ENCODE measurements at regions not wholly inside any gene's neighbourhood (a gene's known extent, or its start where the extent isn't known, plus 50 kb on each side); places are given as distances from the start of the nearest gene placed in this dataset.

DNA sequence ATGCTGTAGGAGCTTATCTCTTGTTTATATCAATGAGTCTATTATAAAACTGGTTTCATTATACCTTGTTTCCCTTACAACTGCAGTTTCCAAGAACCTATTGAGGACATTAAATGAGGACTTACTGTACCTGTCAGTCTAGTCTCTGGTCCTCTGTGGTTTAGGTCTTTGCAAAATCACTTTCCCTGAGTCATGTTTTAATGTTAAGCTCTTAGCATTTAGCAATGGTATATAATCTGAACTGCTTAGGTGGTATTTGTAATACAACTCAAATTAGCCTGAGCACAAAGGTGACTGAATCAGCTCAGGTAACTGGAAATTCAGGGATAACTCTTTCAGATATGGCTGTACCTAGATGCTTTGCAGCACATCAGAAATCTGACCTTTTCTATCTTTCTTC is 418.3 kb upstream of the SPRED2 start:
- TF ChIP-seq, protein P1, sequence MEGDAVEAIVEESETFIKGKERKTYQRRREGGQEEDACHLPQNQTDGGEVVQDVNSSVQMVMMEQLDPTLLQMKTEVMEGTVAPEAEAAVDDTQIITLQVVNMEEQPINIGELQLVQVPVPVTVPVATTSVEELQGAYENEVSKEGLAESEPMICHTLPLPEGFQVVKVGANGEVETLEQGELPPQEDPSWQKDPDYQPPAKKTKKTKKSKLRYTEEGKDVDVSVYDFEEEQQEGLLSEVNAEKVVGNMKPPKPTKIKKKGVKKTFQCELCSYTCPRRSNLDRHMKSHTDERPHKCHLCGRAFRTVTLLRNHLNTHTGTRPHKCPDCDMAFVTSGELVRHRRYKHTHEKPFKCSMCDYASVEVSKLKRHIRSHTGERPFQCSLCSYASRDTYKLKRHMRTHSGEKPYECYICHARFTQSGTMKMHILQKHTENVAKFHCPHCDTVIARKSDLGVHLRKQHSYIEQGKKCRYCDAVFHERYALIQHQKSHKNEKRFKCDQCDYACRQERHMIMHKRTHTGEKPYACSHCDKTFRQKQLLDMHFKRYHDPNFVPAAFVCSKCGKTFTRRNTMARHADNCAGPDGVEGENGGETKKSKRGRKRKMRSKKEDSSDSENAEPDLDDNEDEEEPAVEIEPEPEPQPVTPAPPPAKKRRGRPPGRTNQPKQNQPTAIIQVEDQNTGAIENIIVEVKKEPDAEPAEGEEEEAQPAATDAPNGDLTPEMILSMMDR (IDR thresholded peaks at IDR 0.05; ENCODE audit: low read length, missing control alignments), result no peak
- no peak for DNase-seq (ENCODE audit: low read depth)
- H3K4me3 ChIP-seq (replicated peaks; ENCODE audit: low read depth, low read length), result no peak overlapping the region

DNA sequence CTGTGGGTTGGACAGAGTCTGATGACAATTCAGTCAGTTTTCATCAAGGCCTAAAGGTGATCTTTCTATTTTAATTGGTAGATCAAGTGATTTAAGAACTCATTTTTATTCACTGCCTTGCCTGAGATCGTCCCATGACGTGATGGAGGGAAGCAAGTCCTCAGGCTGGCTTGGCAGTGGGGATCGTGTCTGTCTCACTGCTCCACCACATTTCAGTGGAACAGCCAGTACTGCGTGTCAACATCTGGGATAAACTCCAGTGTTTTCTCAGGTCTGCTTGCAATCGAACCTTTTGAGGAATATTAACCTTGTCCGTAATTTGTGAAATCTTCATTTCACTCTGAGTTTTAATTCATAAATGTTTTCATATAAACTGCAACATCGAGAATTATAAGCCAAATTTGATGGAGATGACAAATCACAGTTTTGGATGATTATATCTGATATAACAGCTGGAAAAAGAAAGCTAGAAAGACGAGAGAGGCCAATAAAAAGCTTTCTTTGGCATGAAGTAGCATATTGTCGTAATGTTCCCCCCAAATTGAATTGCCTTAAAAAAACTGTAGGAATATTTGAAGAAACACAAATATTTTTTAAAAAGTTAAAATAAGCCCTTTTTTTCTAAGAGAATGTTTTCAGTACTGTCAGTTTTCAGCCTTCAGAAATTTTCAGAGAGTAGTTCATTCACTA is 414.7 kb upstream of the SPRED2 start:
- H3K4me3 ChIP-seq (replicated peaks; ENCODE audit: low read depth, low read length), result no peak overlapping the region
- DNase-seq (ENCODE audit: low read depth), result no peak
- TF ChIP-seq, protein P1 (IDR thresholded peaks at IDR 0.05; ENCODE audit: low read length, missing control alignments), result no peak

DNA sequence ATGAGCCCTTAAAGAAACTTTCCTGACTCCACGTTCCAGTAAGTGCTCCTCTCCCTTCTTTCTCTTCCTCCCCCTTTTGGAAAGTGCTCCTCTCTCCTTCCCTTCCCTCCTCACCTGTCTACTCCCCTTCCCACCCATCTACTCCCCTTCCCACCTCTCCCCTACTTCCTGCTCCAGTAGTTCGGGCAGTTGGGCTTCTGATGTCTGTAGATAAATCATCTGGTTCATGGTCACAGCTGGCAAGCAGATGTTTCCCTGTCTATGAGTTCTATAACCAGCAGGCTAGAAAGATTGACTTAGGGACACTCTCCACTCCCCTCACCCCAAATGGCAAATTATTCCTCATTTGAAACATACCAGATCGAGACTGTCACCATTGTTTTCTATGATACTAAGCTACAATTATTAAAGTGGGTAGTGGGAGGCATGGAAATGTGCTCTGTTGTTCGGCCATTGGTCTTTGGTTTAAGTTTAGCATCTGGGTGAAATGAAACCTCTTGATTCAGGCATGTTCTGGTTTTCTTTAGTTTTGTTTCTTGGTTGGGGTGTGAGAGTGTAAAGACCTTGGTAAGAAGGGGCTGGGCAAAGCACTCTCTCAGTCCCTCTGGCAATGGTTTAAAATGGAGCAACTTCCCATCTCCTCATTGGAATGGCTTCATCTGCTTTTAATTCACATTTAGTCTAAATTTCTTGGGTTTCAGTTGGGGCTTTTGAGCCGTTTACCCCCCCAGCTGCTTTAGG is 413.2 kb upstream of the SPRED2 start:
- H3K4me3 ChIP-seq (replicated peaks; ENCODE audit: low read depth, low read length), result no peak overlapping the region
- TF ChIP-seq, protein P1 (IDR thresholded peaks at IDR 0.05; ENCODE audit: low read length, missing control alignments), result no peak
- no peak for DNase-seq (ENCODE audit: low read depth)

DNA sequence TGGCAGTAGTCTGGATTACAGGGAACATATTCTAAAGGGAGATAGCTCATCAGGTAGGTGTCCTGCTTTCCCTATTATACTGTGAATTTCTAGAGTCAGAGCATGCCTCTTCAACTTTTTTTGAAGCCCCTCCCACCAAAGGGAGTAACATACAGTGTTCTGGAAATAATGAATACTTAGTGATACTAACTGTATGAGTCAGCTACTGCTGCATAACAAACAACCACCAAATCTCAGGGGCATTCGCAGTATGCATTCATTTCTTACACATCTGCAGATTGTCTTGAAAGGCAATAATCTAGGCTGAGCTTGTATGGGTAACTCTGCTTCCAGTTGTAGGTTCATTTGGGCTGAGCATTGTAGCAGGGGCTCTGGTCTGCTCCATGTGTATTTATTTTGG is 409.7 kb upstream of the SPRED2 start:
- H3K4me3 ChIP-seq (replicated peaks; ENCODE audit: low read depth, low read length), result no peak overlapping the region
- TF ChIP-seq, protein P1 (IDR thresholded peaks at IDR 0.05; ENCODE audit: low read length, missing control alignments), result no peak
- DNase-seq (ENCODE audit: low read depth), result no peak

DNA sequence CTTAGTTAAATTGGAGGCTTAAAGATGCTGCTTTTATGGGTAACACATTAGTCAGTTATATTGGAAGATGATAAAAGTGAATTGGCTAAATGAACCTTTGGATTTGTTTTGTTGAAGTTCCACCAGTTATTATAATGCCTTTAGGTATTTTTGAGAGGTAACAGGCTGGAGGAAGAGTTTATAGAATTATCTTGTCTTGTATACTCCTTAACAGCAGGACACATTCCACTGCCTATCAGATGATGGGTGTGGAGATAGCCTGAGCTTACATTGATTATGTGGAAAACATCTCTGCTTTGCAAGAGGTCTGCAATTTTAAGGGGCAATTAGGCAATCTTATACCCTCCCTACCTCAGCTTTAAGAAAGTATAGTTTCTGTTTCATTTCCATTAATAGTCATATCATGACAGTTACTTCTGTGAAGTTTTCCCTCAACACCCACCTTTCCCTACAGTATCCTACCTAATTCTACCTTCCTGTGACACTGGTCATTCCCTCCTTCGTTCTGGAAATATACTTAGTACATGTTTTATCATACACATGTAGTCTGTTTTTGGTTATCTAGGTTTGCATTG is 403.7 kb upstream of the SPRED2 start:
- H3K4me3 ChIP-seq (replicated peaks; ENCODE audit: low read depth, low read length), result no peak overlapping the region
- DNase-seq (ENCODE audit: low read depth), result no peak
- TF ChIP-seq, protein P1 (IDR thresholded peaks at IDR 0.05; ENCODE audit: low read length, missing control alignments), result no peak

DNA sequence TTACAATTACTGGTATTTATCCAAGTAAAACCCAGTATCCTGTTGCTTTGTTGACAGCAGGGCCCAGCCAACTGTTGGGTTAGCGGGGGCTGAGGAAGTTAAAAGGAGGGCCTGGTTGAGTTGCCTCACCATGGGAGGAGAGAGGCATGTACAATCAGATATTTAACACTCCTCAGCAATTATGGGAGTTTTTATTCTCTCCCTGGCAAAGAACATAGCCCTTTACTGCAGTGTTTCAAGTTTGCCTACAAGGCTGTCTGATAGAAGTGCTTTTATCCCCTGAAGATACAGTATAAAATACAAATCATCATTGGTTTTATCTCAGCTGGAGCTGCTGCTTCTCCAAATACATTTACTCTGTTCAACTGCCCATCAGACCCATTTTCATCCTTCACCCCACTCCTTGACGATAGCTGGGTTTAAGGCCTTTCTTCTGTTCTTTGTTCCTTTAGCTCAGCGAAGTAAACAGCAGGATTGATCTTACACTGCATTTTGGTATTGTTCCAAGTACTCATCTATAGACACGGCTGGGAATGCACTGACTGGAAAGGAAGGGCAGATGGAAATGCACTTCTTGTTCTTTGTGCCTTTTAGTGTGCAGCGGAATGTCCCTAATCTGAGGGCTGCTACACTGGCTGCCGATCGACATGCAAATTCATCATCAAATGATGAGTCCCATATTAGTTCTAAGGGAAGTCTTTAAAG is 402.5 kb upstream of the SPRED2 start:
- TF ChIP-seq, protein P1 (IDR thresholded peaks at IDR 0.05; ENCODE audit: low read length, missing control alignments), result no peak
- no peak overlapping the region for H3K4me3 ChIP-seq (replicated peaks; ENCODE audit: low read depth, low read length)
- no peak for DNase-seq (ENCODE audit: low read depth)

All from fibroblast of pulmonary artery (primary cell).